ENCODE measurements at regions not wholly inside any gene's neighbourhood (a gene's known extent, or its start where the extent isn't known, plus 50 kb on each side); places are given as distances from the start of the nearest gene placed in this dataset.

DNA sequence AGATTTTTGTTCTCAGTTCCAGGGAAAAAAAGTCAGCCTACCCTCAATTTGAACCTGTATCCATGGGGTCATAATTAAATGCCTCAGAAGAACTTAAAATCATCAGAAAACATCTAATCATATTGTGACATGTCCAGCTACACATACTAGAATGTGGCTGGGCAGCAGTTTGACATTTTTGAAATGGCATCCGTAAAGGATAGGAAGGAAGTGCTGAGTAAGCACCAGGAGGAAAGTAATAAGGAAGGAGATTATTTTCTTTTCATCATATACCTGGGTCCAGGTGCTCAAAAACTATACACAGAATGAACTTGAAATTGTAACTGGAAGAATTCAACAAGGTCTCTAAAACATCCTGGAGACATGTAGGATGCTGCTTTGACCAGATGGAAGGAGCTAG, 116.9 kb upstream of the RAI14 start:
- TF ChIP-seq BRCA1 (IDR thresholded peaks at IDR 0.05) (no peak), BRCA1 (CRISPR knock-in tag; IDR thresholded peaks at IDR 0.05) (no peak), TRIM28 (IDR thresholded peaks at IDR 0.05) (no peak), ZBTB33 (CRISPR knock-in tag; IDR thresholded peaks at IDR 0.05) (no peak), EZH2 (IDR thresholded peaks at IDR 0.05; ENCODE audit: borderline replicate concordance, low read depth, low read length) (no peak), CEBPB (tag; IDR thresholded peaks at IDR 0.05) (no peak)

Measured in K562 (cell line).